HFFc6 (cell line): ENCODE measurements at regions not wholly inside any gene's neighbourhood (a gene's known extent, or its start where the extent isn't known, plus 50 kb on each side); places are given as distances from the start of the nearest gene placed in this dataset.
A peak's percentile ranks its signal among the peaks of the same experiment; 100 is the strongest.
"Not testable (repeated sequence)": the region's sequence is repeated elsewhere in the genome, so short reads cannot be mapped to it uniquely, and the experiment has no call there.

ENCODE experiments used
- DNase-seq: peaks from one replicate; pipeline ENCODE4 v3.0.0-alpha.2; 2018
- H3K27ac Mint-ChIP-seq: 2 replicates; pipeline ENCODE4 v1.8.0; 2020; ENCODE audit warnings: mild to moderate bottlenecking, mixed read lengths
- H3K27me3 Mint-ChIP-seq: 2 replicates; pipeline ENCODE4 v1.8.0; 2021; ENCODE audit warnings: mild to moderate bottlenecking, moderate library complexity, mixed read lengths; ENCODE audit not compliant: insufficient read depth
- H3K36me3 Mint-ChIP-seq: 2 replicates; pipeline ENCODE4 v1.8.0; 2021; ENCODE audit warnings: low read depth, mixed read lengths
- H3K4me1 Mint-ChIP-seq: 2 replicates; pipeline ENCODE4 v1.8.0; 2020; ENCODE audit warnings: low read depth, mixed read lengths
- H3K4me3 Mint-ChIP-seq: 2 replicates; pipeline ENCODE4 v1.8.0; 2020; ENCODE audit warnings: mild to moderate bottlenecking, moderate library complexity, mixed read lengths
- H3K9me3 Mint-ChIP-seq: 2 replicates; pipeline ENCODE4 v1.8.0; 2020; ENCODE audit warnings: mild to moderate bottlenecking, mixed read lengths
- TF ChIP-seq, protein P1 (sequence below): fragments of 200-600 bp; sonication (generic); IDR thresholded peaks from 2 replicates; pipeline ENCODE4 v1.5.0; 2021; ENCODE audit warnings: antibody characterized with exemption, mild to moderate bottlenecking

DNA sequence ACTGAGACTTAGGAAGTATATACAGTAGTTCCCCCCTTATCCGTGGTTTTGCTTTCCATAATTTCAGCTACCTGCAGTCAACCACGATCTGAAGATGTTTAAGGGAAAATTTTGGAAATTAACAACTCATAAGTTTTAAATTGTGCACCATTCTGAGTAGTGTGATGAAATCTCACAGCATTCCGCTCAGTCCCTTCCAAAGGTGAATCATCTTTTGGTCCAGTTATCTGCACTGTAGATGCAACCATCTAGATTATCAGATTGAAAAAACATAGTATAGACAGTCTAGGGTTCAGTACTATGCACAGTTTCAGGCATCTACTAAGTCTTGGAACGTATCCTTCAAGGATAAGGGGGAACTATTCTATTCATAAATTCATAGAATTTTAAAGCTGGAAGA is 109.0 kb downstream of the ANXA3 start:
- H3K36me3 Mint-ChIP-seq, result no peaks in the 10 kb centered on the region
- H3K9me3 Mint-ChIP-seq, result no peaks in the 10 kb centered on the region
- peaks cover 70% of the 10 kb centered on the region for H3K4me1 Mint-ChIP-seq
- no peak for DNase-seq
- TF ChIP-seq, protein P1, sequence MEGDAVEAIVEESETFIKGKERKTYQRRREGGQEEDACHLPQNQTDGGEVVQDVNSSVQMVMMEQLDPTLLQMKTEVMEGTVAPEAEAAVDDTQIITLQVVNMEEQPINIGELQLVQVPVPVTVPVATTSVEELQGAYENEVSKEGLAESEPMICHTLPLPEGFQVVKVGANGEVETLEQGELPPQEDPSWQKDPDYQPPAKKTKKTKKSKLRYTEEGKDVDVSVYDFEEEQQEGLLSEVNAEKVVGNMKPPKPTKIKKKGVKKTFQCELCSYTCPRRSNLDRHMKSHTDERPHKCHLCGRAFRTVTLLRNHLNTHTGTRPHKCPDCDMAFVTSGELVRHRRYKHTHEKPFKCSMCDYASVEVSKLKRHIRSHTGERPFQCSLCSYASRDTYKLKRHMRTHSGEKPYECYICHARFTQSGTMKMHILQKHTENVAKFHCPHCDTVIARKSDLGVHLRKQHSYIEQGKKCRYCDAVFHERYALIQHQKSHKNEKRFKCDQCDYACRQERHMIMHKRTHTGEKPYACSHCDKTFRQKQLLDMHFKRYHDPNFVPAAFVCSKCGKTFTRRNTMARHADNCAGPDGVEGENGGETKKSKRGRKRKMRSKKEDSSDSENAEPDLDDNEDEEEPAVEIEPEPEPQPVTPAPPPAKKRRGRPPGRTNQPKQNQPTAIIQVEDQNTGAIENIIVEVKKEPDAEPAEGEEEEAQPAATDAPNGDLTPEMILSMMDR, result no peak
- no peak overlapping the region for H3K4me3 Mint-ChIP-seq
- H3K27ac Mint-ChIP-seq, result no peak overlapping the region
- H3K27me3 Mint-ChIP-seq, result no peaks in the 10 kb centered on the region

DNA sequence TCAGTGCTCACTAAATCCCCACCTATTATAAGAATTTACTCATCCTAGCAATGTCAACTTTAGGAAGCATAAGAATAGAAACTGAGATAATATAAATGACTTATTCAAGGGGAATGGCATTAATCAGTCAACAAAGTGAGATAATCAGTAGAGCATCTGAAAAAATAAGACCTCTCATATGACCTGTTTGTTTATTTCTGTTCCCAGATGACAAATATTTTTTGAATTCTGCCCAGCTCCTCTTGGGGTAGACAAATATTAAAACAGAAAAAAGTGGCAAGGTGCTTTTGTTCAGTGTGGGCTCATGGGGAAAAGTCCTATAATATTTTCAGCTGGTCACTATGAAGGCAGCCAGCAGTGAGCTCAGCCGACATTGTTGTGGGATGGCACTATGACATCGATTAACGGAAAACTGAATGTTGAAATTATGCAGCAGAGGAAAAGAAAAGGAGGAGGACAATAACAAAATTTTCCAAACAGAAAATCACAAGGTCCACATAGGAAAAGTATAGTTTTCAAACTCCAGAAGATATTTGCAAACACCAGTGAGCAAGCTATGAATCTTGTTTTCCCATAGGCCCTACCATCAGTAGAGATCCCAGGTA is 109.6 kb downstream of the ANXA3 start:
- H3K9me3 Mint-ChIP-seq, result no peaks in the 10 kb centered on the region
- H3K27ac Mint-ChIP-seq, result no peak overlapping the region
- H3K27me3 Mint-ChIP-seq, result no peaks in the 10 kb centered on the region
- H3K4me1 Mint-ChIP-seq, result peaks cover 65% of the 10 kb centered on the region
- TF ChIP-seq, protein P1, result no peak
- DNase-seq, result no peak
- 0 out of 2 replicates have a peak overlapping the region, but pooled peaks have one; percentile 2 for H3K4me3 Mint-ChIP-seq
- no peaks in the 10 kb centered on the region for H3K36me3 Mint-ChIP-seq

DNA sequence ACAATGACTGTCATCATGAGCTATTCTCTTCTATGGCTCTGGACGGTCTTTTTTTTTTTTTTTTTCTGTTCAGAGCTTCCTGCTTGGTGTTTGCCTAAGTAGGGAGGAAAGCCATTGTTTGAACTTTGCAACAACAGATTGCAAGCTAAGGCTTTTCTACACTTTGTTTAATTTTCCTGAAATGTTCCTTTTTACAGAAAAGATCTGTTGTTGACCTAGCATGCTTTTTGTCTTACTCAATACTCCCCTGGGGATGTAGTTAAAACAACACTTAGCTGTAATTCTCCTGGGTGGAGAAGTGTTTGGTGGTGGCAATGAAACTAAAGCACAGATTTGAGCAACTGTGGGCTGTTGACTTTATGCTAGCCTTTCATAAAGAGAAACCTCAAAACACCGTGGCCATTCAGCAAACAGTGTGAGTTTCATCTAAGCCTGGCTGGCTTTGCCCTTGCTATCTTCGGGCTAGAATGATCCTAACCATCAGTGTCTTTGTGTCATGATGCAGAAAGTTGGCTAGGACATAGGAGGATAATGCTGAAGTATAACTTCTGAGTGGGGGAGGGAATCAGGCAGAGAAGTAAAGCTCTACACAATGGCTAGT is 110.5 kb downstream of the ANXA3 start:
- Mint-ChIP-seq H3K27me3 (no peaks in the 10 kb centered on the region), H3K4me3 (peak overlapping the region; percentile 35)
- DNase-seq, result no peak

DNA sequence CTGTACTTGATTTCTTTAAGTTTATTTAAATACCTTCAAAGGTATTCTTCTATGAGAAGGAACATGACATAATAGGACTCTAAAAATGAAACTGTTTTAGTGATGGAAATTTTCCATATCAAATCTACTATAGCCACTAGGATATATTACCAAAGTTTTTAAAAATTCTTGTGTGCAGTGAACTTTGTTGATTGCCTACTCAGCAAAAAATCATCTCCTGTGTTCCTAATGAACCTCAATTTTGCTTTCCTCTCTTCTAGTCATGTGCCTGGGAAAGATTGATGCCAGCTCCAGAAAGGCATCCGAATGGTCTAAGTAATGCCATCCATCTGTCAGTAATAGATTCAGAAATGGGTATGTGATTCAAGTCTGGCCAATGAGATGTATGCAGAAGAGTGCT is 111.1 kb downstream of the ANXA3 start:
- no peak overlapping the region for H3K27ac Mint-ChIP-seq
- no peak overlapping the region for H3K4me3 Mint-ChIP-seq
- DNase-seq, result no peak
- H3K4me1 Mint-ChIP-seq, result peaks cover 64% of the 10 kb centered on the region
- TF ChIP-seq, protein P1, result no peak
- H3K27me3 Mint-ChIP-seq, result no peaks in the 10 kb centered on the region
- H3K9me3 Mint-ChIP-seq, result no peaks in the 10 kb centered on the region
- H3K36me3 Mint-ChIP-seq, result no peaks in the 10 kb centered on the region

More for the DNA sequence above, 110.5 kb downstream of the ANXA3 start:
- H3K27ac Mint-ChIP-seq, result peak overlapping the region; percentile 59
- no peaks in the 10 kb centered on the region for H3K36me3 Mint-ChIP-seq
- H3K9me3 Mint-ChIP-seq, result no peaks in the 10 kb centered on the region
- TF ChIP-seq, protein P1, result no peak
- peaks cover 65% of the 10 kb centered on the region for H3K4me1 Mint-ChIP-seq

DNA sequence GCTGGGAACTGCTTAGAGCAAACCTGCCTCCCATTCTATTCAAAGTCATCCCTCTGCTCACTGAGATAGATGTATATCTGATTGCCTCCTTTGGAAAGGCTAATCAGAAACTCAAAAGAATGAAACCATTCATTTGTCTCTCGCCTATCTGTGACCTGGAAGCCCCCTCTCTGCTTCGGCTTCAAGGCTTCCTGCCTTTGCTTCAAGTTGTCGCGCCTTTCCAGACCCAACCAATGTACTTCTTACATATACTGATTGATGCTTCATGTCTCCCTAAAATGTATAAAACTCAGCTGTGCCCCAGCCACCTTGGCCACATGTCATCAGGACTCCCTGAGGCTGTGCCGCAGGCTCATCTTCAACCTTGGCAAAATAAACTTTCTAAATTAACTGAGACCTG is 111.9 kb upstream of the BMP2K start:
- H3K27me3 Mint-ChIP-seq, DNase-seq, H3K4me3 Mint-ChIP-seq, H3K36me3 Mint-ChIP-seq, H3K9me3 Mint-ChIP-seq, H3K27ac Mint-ChIP-seq: not testable (repeated sequence)
- peaks cover 48% of the 10 kb centered on the region for H3K4me1 Mint-ChIP-seq

DNA sequence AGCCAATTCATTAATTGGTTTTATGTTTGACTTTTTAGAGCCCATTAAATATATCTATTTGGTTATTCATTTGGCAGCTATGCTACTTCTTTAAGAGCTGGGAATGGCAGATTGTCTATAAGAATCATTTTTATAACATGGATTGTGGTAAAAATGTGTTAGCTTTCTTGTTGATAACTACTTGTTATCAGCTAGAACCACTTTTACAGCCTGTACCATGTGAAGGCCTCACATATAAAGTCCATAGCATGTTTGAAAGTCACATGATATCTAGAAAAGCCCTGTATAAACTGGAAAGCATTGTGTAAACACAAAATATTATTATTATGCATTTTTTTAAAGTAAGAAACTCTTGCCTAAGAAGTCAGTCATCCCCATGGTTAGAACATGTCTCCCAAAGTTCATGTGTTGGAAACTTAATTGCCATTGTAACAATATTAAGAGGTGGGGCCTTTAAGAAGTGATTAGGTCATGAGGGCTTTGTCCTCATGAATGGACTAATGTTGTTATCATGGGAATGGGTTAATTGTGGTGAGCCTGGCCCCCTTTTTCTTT is 110.9 kb upstream of the BMP2K start:
- H3K4me3 Mint-ChIP-seq, result no peak overlapping the region
- peaks cover 38% of the 10 kb centered on the region for H3K4me1 Mint-ChIP-seq
- H3K27me3 Mint-ChIP-seq, result no peaks in the 10 kb centered on the region; the same call in 1 of the 2 replicates
- DNase-seq, result no peak
- H3K9me3 Mint-ChIP-seq, result no peaks in the 10 kb centered on the region
- H3K27ac Mint-ChIP-seq, result no peak overlapping the region
- no peaks in the 10 kb centered on the region for H3K36me3 Mint-ChIP-seq
- TF ChIP-seq, protein P1, result no peak
